CD4-positive, alpha-beta T cell treated with Interleukin-21 for 1 hour (primary cell): ENCODE measurements at regions not wholly inside any gene's neighbourhood (a gene's known extent, or its start where the extent isn't known, plus 50 kb on each side); places are given as distances from the start of the nearest gene placed in this dataset.
A peak's percentile ranks its signal among the peaks of the same experiment; 100 is the strongest.
"Not testable (repeated sequence)": the region's sequence is repeated elsewhere in the genome, so short reads cannot be mapped to it uniquely, and the experiment has no call there.

ENCODE experiments used
- DNase-seq: peaks from one replicate; pipeline ENCODE4 v3.0.0-alpha.2; 2020

DNA sequence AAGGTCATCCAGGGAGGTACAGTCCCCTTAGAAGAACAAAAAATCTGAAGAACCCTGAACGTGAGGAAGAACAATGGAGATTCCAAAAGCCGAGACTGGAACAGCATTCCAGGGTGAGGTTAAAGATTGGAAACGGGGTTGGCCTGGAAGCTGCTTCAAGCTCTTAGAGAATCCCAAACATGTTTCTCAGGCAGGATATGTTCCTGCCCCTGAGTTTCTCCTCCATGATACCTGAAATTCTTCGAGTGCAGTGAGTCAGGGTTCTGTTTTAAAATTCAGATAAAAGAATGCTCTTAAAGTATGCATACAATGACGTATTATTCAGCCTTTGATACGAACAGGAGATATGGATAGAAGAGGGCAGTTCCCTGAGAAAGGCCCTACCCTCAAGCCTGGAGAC is 293.1 kb downstream of the HS3ST3B1 start:
- DNase-seq = no peak

DNA sequence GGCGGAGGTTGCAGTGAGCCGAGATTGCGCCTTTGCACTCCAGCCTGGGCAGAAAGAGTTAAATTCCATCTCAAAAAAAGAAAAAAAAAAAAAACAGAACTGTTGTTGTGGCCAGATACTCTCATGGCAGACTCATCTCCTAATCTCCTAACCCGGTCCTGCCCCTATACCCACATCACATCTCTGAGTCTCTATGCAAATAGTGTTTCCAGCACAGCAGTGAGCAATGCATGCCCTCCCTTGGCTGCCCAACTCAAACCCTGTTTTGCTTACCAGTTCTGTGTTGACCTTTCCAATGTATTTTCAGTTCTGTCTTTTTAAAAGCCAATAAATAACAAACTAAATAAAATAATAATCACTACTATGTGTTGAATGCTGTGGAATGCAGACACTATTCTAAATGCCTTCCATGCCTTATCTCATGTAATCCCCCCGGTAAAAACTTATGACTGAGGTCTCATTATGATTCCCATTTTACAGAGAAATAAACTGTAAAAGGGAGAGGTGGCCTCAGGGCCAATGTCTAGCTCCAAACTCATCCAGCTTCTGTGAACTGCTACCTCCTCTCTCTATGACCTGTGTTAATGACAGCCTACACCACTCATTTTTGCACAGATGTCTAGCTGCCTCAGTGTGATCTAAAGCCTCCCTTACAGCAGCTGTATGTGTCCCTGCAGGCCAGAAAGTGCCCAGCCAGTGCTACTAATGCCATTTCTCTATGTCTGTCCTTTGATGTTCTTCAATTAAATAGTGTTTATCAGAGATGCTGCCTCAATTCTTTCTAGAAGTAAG is 289.8 kb downstream of the HS3ST3B1 start:
- DNase-seq = no peak

- no peak for DNase-seq
These were observed 284.2 kb downstream of the HS3ST3B1 start for GRCh38 chr17:14585099-14585498.

DNA sequence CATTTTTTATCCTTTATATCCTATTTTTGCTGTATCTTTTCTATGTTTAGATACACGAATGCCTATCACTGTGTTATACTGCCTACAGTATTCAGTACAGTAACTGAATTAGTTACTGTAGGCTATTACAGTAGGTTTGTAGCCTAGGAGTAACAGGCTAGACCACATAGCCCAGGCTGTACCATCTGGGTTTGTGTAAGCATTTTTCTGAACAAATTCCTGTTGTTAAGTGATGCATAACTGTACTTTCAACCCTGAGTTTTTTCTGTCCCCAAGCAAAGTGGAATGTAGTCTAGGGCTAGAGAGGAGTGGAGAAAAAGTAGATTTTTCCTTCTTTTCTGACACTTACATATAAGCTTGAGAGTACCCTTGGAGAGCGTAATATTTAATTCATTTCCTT is 282.1 kb downstream of the HS3ST3B1 start:
- no peak for DNase-seq

DNA sequence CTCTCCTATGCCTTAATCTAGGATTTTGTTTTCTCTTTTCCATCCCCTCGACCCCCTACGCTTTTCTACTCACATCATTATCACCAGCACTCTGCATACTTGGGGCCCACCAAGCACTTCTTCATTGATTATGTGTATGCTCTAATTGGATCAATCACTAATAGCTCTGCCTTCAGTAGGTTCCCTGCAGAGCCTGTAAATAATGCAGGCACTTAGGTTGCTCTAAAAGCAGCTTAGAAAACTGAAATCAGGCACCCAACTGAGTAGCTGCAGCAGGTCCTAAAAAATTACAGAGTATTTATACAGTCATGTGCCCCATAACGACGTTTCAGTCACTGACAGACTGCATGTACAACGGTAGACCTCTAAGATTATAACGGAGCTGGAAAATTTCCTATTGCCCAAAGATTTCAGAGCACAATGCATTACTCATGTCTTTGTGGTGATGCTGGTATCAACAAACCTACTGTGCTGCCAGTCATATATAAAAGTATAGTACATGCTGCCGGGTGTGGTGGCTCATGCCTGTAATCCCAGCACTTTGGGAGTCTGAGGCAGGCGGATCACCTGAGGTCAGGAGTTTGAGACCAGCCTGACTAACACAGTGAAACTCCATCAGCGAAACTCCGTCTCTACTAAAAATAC is 280.4 kb downstream of the HS3ST3B1 start:
- DNase-seq = no peak

DNA sequence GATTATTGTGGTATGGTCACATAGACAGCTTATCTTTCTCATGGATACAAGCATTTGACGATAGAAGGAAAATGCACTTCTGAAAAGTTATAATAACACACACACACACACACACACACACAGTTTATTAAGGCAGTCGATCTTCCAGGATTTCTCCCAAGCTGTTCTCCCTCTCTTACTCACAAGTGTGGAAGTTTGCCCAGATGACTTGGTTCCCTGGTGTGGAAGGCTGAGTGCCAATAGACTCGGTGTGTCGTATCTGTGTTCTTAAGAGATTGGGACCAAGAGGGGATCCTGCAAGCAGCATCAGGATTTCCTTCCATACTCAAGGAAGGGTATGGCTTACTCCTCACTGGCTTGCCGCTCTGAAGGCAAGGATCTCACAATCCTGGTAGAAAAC is 279.6 kb downstream of the HS3ST3B1 start:
- no peak for DNase-seq

DNA sequence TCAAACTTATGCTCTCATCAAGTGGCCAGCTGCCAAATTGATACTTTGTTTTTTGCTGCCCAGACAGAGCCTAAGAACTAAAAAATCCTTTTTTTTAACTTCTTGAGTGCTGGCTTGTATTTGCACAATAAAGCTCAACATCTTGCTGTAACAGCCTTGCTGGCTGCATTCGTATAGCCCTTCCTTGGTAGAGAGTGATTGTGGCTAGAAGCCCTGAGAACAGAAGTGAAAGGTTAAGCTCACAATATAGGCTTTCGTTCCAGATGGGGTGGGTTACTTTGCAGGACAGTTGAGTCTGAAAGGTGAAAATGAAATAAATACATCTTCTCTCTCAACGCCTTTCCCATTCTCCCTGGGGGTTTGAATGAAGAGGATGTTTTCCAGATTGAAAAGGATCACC is 278.8 kb downstream of the HS3ST3B1 start:
- no peak for DNase-seq

- DNase-seq = no peak
These were observed 274.6 kb downstream of the HS3ST3B1 start for GRCh38 chr17:14575471-14575953.

DNA sequence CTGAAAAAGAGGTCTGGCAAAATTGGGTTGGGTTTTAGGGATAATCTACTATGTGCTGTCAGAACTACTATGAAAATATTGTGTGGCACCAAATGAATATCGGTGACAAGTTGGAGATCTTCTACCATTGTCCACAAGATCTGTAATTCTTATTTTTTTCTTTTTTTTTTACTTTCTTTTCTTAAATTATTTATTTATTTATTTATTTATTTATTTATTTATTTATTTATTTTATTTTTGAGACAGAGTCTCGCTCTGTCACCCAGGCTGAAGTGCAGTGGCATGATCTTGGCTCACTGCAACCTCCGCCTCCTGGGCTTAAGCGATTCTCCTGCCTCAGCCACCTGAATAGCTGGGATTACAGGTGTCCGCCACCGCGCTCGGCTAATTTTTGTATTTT is 259.4 kb downstream of the HS3ST3B1 start:
- DNase-seq = not testable (repeated sequence)

DNA sequence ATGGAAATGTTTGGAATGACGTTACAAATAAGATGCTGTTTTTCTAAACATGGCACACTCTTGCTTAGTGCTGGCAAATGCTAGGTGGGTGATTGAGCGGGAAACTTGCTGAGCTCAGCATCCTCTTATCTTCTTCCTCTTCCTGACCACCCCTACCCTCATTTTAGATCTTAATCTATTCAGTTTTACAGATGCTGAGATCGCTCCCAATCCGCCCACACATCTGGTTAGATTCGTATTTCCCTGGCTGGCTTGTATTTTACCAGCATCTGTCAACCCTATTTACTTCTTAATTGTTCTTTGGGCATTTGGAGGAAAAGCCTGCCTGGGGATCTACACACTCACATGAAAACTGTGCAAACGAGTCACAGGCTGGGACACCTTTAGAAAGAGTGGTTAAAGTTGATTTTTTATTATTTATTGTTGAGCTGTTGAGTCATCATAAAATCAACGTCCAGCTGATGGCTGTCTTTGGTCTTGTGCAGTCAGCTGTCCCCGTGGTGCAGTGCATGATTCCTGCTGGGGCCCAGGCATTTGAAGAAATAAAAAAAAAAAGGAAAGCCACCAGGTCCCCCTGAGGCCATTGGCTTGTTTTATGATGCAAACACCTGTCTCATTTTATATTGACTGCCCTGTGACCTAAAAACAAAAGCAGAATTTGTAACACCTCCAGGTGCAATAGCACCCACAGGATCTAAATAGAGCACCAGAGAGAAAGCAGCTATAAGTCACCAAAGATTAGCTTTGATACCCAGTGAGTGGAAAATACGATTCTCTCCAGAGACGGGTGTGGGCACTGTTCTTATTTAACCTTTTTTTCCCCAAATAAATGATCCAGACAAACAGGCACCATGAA is 258.6 kb downstream of the HS3ST3B1 start:
- no peak for DNase-seq

DNA sequence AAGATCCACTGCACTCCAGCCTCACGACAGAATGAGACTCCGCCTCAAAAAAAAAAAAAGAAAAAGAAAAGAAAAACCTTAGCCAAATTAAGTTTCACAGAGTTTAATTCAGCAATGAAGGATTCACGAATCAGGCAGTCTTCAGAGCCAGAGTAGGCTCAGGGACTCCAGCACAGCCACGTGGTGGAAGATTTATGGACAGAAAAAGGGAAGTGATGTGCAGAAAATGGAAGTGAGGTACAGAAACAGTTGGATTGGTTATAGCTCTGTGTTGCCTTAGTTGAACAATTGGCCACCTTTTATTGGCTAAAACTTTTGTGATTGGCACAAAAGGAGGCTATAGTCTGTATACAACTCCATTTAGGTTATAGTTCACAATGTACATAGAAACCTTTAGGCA is 256.6 kb downstream of the HS3ST3B1 start:
- no peak for DNase-seq

- peak; percentile 14 for DNase-seq
These were observed 253.0 kb downstream of the HS3ST3B1 start for GRCh38 chr17:14553847-14554246.

DNA sequence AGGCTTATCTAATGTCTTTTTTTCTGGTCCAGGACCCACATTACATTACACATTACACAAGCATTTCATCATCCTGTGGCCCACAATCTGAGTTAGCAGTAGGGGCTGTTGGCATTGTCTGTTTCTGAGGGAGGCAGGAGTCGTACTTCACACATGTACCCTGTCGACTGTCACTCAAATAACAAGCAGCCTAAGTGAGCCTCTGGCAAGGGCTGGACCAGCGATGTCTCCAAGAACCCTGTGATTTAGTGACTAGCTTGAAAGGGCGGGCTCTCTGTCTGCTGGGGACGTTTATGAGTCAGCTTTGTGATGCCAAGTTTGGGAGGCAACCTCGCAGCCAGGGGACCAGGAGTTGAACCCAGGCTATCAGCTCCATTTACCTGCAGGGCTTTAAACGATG is 251.4 kb downstream of the HS3ST3B1 start:
- no peak for DNase-seq

DNA sequence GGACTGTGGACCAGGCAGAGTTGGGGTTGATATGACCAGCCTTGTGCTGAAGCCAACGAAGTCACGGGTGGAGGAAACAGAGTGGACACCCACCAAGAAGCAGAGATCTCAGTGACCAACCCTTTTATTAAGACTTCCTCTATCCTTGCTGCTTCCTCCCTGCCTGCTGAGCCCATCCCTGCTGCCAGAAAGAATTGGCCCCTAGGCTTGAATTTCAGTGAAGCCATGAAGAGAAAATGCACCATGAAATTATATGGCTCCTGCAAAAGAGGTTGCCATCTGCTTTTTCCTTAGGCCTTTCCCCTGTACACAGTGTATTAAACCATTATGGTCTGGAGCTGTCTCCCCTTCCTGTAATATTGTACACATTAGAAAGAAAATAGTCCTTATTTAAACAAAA is 246.7 kb downstream of the HS3ST3B1 start:
- DNase-seq = no peak

DNA sequence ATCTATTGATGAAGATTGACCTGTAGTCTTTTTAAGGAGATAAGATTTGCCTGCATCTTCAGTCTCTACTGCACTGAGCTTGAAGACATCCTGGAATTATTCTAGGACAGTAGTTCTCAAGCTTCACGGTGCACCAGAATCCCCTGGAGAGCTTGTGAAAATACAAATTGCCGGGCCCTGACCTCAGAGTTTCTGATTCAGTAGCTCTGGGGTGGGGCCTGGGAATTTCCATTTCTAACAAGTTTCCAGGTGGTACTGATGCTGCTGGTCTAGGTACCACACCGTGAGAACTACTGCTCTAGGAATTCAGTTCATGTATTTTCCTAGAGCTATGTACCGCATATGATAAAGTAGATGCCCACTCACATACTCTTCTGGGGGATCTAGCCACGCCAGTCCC is 246.1 kb downstream of the HS3ST3B1 start:
- DNase-seq = no peak

DNA sequence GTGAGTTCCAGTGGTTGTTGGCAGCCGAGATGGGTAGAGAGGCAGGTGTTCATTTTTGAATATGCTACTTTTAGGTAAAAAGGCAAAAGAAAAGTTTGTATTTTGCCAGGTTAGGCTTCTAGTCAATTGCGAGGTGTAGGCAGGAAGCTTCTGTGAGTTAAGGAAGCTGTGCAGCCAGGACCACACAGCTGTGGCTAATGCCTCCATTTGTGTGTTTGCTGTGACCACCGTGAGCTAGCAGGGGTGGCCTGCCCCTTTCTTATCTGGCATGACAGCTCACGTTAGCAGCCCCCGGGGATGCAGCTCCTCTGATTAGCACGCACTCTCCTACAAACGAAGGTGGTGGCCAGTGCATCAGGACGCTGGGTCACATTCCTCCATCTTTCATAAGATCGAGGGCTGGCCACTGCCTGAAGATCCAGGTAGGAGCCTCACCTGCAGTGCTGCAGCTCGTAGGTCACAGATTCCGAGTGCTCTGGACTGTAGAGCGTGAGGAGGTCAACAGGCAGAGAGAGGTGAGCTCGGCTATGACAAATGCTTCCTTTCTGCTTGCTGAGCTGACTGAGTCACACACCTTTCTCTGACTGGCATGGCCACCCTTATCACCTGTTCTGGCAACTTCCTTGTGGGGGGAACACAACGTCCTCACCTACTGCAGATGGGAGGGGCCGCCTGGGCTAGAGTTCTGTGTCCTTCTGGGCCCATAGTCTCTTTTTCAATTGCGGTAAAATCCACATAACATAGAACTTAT is 244.4 kb downstream of the HS3ST3B1 start:
- no peak for DNase-seq

- DNase-seq = no peak
These were observed 240.8 kb downstream of the HS3ST3B1 start for GRCh38 chr17:14541714-14542113.

DNA sequence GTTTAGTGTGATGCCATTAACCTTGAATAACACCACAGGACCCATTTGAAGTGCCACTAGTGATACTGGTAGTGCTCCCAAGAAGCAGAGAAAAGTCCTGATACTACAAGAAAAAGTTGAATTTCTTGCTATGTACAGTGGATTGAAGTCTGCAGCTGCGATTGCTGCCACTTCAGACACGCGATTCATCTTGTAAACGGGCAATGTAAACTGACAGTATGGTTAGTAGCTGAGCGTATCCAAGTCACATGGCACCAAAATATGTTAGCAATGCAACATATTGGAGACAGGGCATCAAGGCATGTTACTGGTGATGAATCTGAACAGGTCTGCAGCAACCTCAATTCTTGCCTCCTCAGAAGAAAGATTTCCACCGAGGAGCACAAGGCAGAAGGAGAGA is 238.9 kb downstream of the HS3ST3B1 start:
- no peak for DNase-seq

DNA sequence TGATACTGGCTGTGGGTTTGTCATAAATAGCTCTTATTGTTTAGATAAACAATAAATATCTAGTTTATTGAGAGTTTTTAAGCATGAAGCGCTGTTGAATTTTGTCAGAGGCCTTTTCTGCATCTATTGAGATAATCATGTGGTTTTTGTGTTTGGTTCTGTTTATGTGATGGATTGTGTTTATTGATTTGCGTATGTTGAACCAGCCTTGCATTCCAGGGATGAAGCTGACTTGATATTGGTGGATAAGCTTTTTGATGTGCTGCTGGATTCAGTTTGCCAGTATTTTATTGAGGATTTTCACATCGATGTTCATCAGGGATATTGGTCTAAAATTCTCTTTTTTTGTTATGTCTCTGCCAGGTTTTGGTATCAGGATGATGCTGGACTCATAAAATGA is 231.4 kb downstream of the HS3ST3B1 start:
- DNase-seq = not testable (repeated sequence)

DNA sequence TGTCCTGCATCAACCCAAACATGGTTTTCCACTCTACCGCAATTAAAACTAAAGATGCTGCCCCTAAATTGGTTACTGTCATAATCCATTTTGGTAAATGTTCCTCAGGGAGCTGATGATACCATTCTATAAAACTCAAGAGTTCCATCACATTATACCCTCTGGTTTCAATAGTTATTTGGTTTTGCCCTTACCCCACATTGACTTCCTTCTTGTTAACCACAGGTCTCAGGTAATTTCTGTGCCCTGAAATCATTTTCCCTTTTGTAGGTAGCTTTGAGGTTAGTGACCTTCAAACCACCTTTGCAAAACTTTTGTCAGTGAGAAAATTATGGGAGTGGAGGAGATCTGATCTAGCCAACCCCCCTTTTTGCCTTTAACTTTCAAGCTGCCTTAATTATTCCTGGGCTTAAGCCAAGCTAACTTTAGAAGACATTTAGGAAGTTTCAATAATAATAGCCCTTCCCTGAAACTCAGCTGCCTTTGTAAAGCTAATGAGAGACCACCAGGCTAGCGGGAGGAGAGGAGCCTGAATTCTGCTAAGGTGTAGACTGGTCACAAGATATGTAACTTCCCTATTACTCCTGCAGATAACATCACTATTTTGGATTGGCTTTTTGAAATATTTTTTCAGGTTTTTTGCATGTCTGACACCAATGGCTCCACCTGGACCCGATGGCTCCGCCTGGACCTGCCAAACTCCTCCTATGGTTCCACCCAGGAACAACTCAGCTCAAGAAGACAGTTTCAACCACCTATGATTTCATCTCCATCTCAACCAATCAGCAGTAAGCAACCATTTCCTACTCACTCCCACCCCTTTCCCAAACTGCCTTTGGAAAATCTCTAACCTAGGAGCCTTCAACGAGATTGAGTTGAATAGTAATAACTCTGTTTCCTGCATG is 224.9 kb downstream of the HS3ST3B1 start:
- no peak for DNase-seq

GRCh38 chr17:14522795-14523387 is 222.0 kb downstream of the HS3ST3B1 start:
- no peak for DNase-seq
